ENCODE measurements at regions not wholly inside any gene's neighbourhood (a gene's known extent, or its start where the extent isn't known, plus 50 kb on each side); places are given as distances from the start of the nearest gene placed in this dataset.
"Not testable (repeated sequence)": the region's sequence is repeated elsewhere in the genome, so short reads cannot be mapped to it uniquely, and the experiment has no call there.

GRCh38 chr2:33704406-33704855, 105.3 kb upstream of the FAM98A start:
- Histone ChIP-seq H3K4me3 (ENCODE audit: low read depth, low read length) (no peak overlapping the region), H3K4me1 (no peaks in the 10 kb centered on the region), H3K36me3 (no peaks in the 10 kb centered on the region), H3K9me3 (no peaks in the 10 kb centered on the region), H3K27me3 (no peaks in the 10 kb centered on the region)
- no peak for TF ChIP-seq CTCF (IDR thresholded peaks at IDR 0.05; ENCODE audit: low read depth, low read length)
- DNase-seq = no peak

GRCh38 chr2:33696234-33696633, 97.1 kb upstream of the FAM98A start:
- TF ChIP-seq CTCF (IDR thresholded peaks at IDR 0.05; ENCODE audit: low read depth, low read length) = no peak
- no peak for DNase-seq
- H3K9me3 ChIP-seq = no peaks in the 10 kb centered on the region

GRCh38 chr2:33694904-33695303, 95.8 kb upstream of the FAM98A start:
- H3K4me3 ChIP-seq (ENCODE audit: low read depth, low read length) = no peak overlapping the region
- no peak for DNase-seq
- 0 out of 2 replicates have a peak, but pooled peaks cover 6% of the 10 kb centered on the region for H3K27me3 ChIP-seq
- H3K4me1 ChIP-seq = no peaks in the 10 kb centered on the region
- H3K36me3 ChIP-seq = no peaks in the 10 kb centered on the region
- TF ChIP-seq CTCF (IDR thresholded peaks at IDR 0.05; ENCODE audit: low read depth, low read length) = no peak
- no peaks in the 10 kb centered on the region for H3K9me3 ChIP-seq

More at GRCh38 chr2:33696234-33696633, 97.1 kb upstream of the FAM98A start:
- Histone ChIP-seq H3K4me1 (no peaks in the 10 kb centered on the region), H3K27me3 (0 out of 2 replicates have a peak, but pooled peaks cover 6% of the 10 kb centered on the region), H3K36me3 (no peaks in the 10 kb centered on the region), H3K4me3 (ENCODE audit: low read depth, low read length) (no peak overlapping the region)

- H3K27me3 ChIP-seq; DNase-seq; H3K4me1 ChIP-seq; H3K36me3 ChIP-seq; H3K4me3 ChIP-seq (ENCODE audit: low read depth, low read length); H3K9me3 ChIP-seq: not testable (repeated sequence)
Measured at GRCh38 chr2:33690686-33691085, 91.6 kb upstream of the FAM98A start.

GRCh38 chr2:33681364-33681757, 82.3 kb upstream of the FAM98A start:
- TF ChIP-seq CTCF (IDR thresholded peaks at IDR 0.05; ENCODE audit: low read depth, low read length) = peak; percentile 45; the same call in 1 of the 2 replicates
- Histone ChIP-seq H3K4me1 (no peaks in the 10 kb centered on the region), H3K27me3 (no peaks in the 10 kb centered on the region), H3K4me3 (ENCODE audit: low read depth, low read length) (no peak overlapping the region), H3K9me3 (no peaks in the 10 kb centered on the region), H3K36me3 (no peaks in the 10 kb centered on the region)
- no peak for DNase-seq

GRCh38 chr2:33680644-33681363, 81.7 kb upstream of the FAM98A start:
- TF ChIP-seq CTCF (IDR thresholded peaks at IDR 0.05; ENCODE audit: low read depth, low read length) = no peak
- H3K27me3 ChIP-seq = no peaks in the 10 kb centered on the region
- H3K9me3 ChIP-seq = no peaks in the 10 kb centered on the region
- no peaks in the 10 kb centered on the region for H3K36me3 ChIP-seq
- no peak for DNase-seq
- H3K4me1 ChIP-seq = no peaks in the 10 kb centered on the region
- no peak overlapping the region for H3K4me3 ChIP-seq (ENCODE audit: low read depth, low read length)
